SK-N-SH treated with all-trans-retinoic acid at 6 μM for 48 hours (cell line): ENCODE measurements at regions not wholly inside any gene's neighbourhood (a gene's known extent, or its start where the extent isn't known, plus 50 kb on each side); places are given as distances from the start of the nearest gene placed in this dataset.
A peak's percentile ranks its signal among the peaks of the same experiment; 100 is the strongest.

Experiments used
- ATAC-seq: fragments of 200-7000 bp; cut with Tn5 transposase; 3 replicates; pipeline ENCODE4 v1.9.1; 2020; ENCODE audit warnings: mild to moderate bottlenecking, moderate library complexity
- ARNTL ChIP-seq: fragments of 450-650 bp; formaldehyde crosslinking; IDR thresholded peaks from 2 replicates; pipeline ENCODE4 v1.5.0; 2020; ENCODE audit warnings: low read depth, mild to moderate bottlenecking, moderate library complexity, borderline replicate concordance
- BACH2 ChIP-seq: fragments of 250-450 bp; sonication (Bioruptor Pico); IDR thresholded peaks from 2 replicates; pipeline ENCODE4 v1.9.0; 2021; ENCODE audit warnings: mild to moderate bottlenecking, borderline replicate concordance
- CREB5 ChIP-seq: fragments of 250-450 bp; sonication (Bioruptor Pico); IDR thresholded peaks from 2 replicates; pipeline ENCODE4 v1.5.1; 2020; ENCODE audit warnings: low read depth, mild to moderate bottlenecking, moderate library complexity
- ESRRG ChIP-seq: fragments of 250-450 bp; sonication (Bioruptor Pico); IDR thresholded peaks from 2 replicates; pipeline ENCODE4 v1.6.1; 2021; ENCODE audit warnings: mild to moderate bottlenecking
- GLIS3 ChIP-seq: fragments of 250-450 bp; sonication (Bioruptor Pico); IDR thresholded peaks from 2 replicates; pipeline ENCODE4 v1.5.0; 2020; ENCODE audit warnings: mild to moderate bottlenecking, moderate library complexity
- ISL1 ChIP-seq: fragments of 250-450 bp; sonication (Bioruptor Pico); IDR thresholded peaks from 2 replicates; pipeline ENCODE4 v2.1.2; 2022; ENCODE audit warnings: mild to moderate bottlenecking, moderate library complexity
- OSR1 ChIP-seq: fragments of 250-450 bp; sonication (Bioruptor Pico); IDR thresholded peaks from 2 replicates; pipeline ENCODE4 v1.8.0; 2022; ENCODE audit warnings: moderate library complexity, mild to moderate bottlenecking, inconsistent platforms
- PATZ1 ChIP-seq: fragments of 250-450 bp; sonication (Bioruptor Pico); IDR thresholded peaks from 2 replicates; pipeline ENCODE4 v1.8.0; 2020; ENCODE audit warnings: mild to moderate bottlenecking, moderate library complexity, borderline replicate concordance
- POU6F1 ChIP-seq: fragments of 250-450 bp; sonication (Bioruptor Pico); IDR thresholded peaks from 2 replicates; pipeline ENCODE4 v1.8.0; 2021; ENCODE audit warnings: low read depth, mild to moderate bottlenecking, moderate library complexity, borderline replicate concordance
- PPARA ChIP-seq: fragments of 250-450 bp; sonication (Bioruptor Pico); IDR thresholded peaks from 2 replicates; pipeline ENCODE4 v1.5.0; 2020; ENCODE audit warnings: mild to moderate bottlenecking, borderline replicate concordance
- RARB ChIP-seq: fragments of 250-450 bp; sonication (Bioruptor Pico); IDR thresholded peaks from 2 replicates; pipeline ENCODE4 v1.8.0; 2021; ENCODE audit warnings: mild to moderate bottlenecking, moderate library complexity
- SNAI2 ChIP-seq: fragments of 250-450 bp; sonication (Bioruptor Pico); IDR thresholded peaks from 2 replicates; pipeline ENCODE4 v1.5.0; 2020; ENCODE audit warnings: mild to moderate bottlenecking, moderate library complexity
- TCF4 ChIP-seq: fragments of 250-450 bp; sonication (Bioruptor Pico); IDR thresholded peaks from 2 replicates; pipeline ENCODE4 v1.8.0; 2021; ENCODE audit warnings: mild to moderate bottlenecking, moderate library complexity, borderline replicate concordance
- TOX ChIP-seq: fragments of 250-450 bp; sonication (Bioruptor Pico); IDR thresholded peaks from 2 replicates; pipeline ENCODE4 v1.8.0; 2021; ENCODE audit warnings: mild to moderate bottlenecking, moderate library complexity, borderline replicate concordance
- TSHZ2 ChIP-seq: fragments of 250-450 bp; sonication (Bioruptor Pico); IDR thresholded peaks from 2 replicates; pipeline ENCODE4 v1.5.0; 2020; ENCODE audit warnings: mild to moderate bottlenecking, moderate library complexity
- ZC3H10 ChIP-seq: fragments of 250-450 bp; sonication (Bioruptor Pico); IDR thresholded peaks from 2 replicates; pipeline ENCODE4 v1.5.1; 2021; ENCODE audit warnings: mild to moderate bottlenecking, moderate library complexity
- ZFP3 ChIP-seq: fragments of 250-450 bp; sonication (Bioruptor Pico); IDR thresholded peaks from 2 replicates; pipeline ENCODE4 v1.5.0; 2020; ENCODE audit warnings: mild to moderate bottlenecking, moderate library complexity
- ZFP30 ChIP-seq: fragments of 450-650 bp; formaldehyde crosslinking; IDR thresholded peaks from 2 replicates; pipeline ENCODE4 v1.5.0; 2022; ENCODE audit warnings: mild to moderate bottlenecking, moderate library complexity
- ZNF565 ChIP-seq: fragments of 450-650 bp; formaldehyde crosslinking; conservative IDR thresholded peaks from 2 replicates; pipeline ENCODE4 v1.5.0; 2020; ENCODE audit warnings: low read depth, mild to moderate bottlenecking, moderate library complexity
- ZNF70 ChIP-seq: fragments of 450-650 bp; formaldehyde crosslinking; IDR thresholded peaks from 2 replicates; pipeline ENCODE4 v1.5.0; 2020; ENCODE audit warnings: mild to moderate bottlenecking, moderate library complexity
- ZNF8 ChIP-seq: fragments of 450-650 bp; formaldehyde crosslinking; IDR thresholded peaks from 2 replicates; pipeline ENCODE4 v1.5.0; 2020; ENCODE audit warnings: mild to moderate bottlenecking, moderate library complexity

- TF ChIP-seq TOX (CRISPR knock-in tag) (no peak), ZFP30 (CRISPR knock-in tag) (no peak), PPARA (no peak), BACH2 (no peak), RARB (CRISPR knock-in tag) (no peak), PATZ1 (CRISPR knock-in tag) (no peak), SNAI2 (CRISPR knock-in tag) (no peak), ZNF8 (CRISPR knock-in tag) (no peak), ESRRG (CRISPR knock-in tag) (no peak), ARNTL (CRISPR knock-in tag) (no peak), ZNF565 (no peak), POU6F1 (CRISPR knock-in tag) (no peak), ISL1 (CRISPR knock-in tag) (no peak), OSR1 (CRISPR knock-in tag) (no peak), GLIS3 (no peak), TSHZ2 (CRISPR knock-in tag) (no peak), ZFP3 (no peak), TCF4 (CRISPR knock-in tag) (no peak), ZC3H10 (CRISPR knock-in tag) (no peak), CREB5 (CRISPR knock-in tag) (no peak)
- no peak for ATAC-seq
Observed at GRCh38 chr14:104319491-104320241, 181.3 kb downstream of the KIF26A start.

GRCh38 chr14:104320611-104321086 is 182.3 kb downstream of the KIF26A start:
- TF ChIP-seq ZNF70 (CRISPR knock-in tag), result peak; percentile 92
- no peak for TF ChIP-seq RARB (CRISPR knock-in tag)
- TF ChIP-seq OSR1 (CRISPR knock-in tag), result no peak

GRCh38 chr14:104321088-104321801 is 182.9 kb downstream of the KIF26A start:
- no peak for ATAC-seq
- TF ChIP-seq CREB5 (CRISPR knock-in tag), result no peak
- TF ChIP-seq, all 23 proteins: peak for 0

More at GRCh38 chr14:104320611-104321086, 182.3 kb downstream of the KIF26A start:
- ATAC-seq, result no peak
